GM18511 (cell line): ENCODE measurements at regions not wholly inside any gene's neighbourhood (a gene's known extent, or its start where the extent isn't known, plus 50 kb on each side); places are given as distances from the start of the nearest gene placed in this dataset.

Experiments
- ATAC-seq: cut with Tn5 transposase; IDR thresholded peaks from one replicate; pipeline ENCODE4 v1.9.1; 2021; ENCODE audit warnings: mild to moderate bottlenecking, moderate library complexity; ENCODE audit not compliant: unreplicated experiment

- ATAC-seq, result no peak
Measured at GRCh38 chr12:97912943-97913342, 450.3 kb downstream of the RMST start.

GRCh38 chr12:97921979-97922722, 459.5 kb downstream of the RMST start:
- ATAC-seq, result no peak

- ATAC-seq, result no peak
Measured at GRCh38 chr12:97923546-97923945, 460.9 kb downstream of the RMST start.

- ATAC-seq, result no peak
Measured at GRCh38 chr12:97924122-97924521, 461.5 kb downstream of the RMST start.

GRCh38 chr12:97927977-97928376, 465.4 kb downstream of the RMST start:
- ATAC-seq, result no peak

GRCh38 chr12:97936165-97936564, 473.6 kb downstream of the RMST start:
- ATAC-seq, result no peak

GRCh38 chr12:97938031-97938430, 475.4 kb downstream of the RMST start:
- ATAC-seq, result no peak

GRCh38 chr12:97939156-97939555, 476.6 kb downstream of the RMST start:
- no peak for ATAC-seq

GRCh38 chr12:97940105-97940504, 477.5 kb downstream of the RMST start:
- ATAC-seq, result no peak

GRCh38 chr12:97940629-97941028, 478.0 kb downstream of the RMST start:
- ATAC-seq, result no peak

GRCh38 chr12:97941686-97942354, 479.2 kb downstream of the RMST start:
- no peak for ATAC-seq

GRCh38 chr12:97943359-97943758, 480.8 kb downstream of the RMST start:
- no peak for ATAC-seq

GRCh38 chr12:97944576-97944975, 482.0 kb downstream of the RMST start:
- no peak for ATAC-seq

- ATAC-seq, result no peak
Measured at GRCh38 chr12:97946701-97947100, 484.1 kb downstream of the RMST start.

- no peak for ATAC-seq
Measured at GRCh38 chr12:97948591-97948990, 486.0 kb downstream of the RMST start.

GRCh38 chr12:97951239-97951638, 488.6 kb downstream of the RMST start:
- ATAC-seq, result no peak

- ATAC-seq, result no peak
Measured at GRCh38 chr12:97951717-97952116, 489.1 kb downstream of the RMST start.

GRCh38 chr12:97957109-97957508, 494.5 kb downstream of the RMST start:
- ATAC-seq, result no peak

GRCh38 chr12:97960225-97960624, 497.6 kb downstream of the RMST start:
- ATAC-seq, result no peak

- ATAC-seq, result peak; percentile 95
Measured at GRCh38 chr12:97960741-97961608, 498.4 kb downstream of the RMST start.

GRCh38 chr12:97967831-97968230, 505.2 kb downstream of the RMST start:
- ATAC-seq, result no peak
